GM18867 (cell line): ENCODE measurements at regions not wholly inside any gene's neighbourhood (a gene's known extent, or its start where the extent isn't known, plus 50 kb on each side); places are given as distances from the start of the nearest gene placed in this dataset.
"Not testable (repeated sequence)": the region's sequence is repeated elsewhere in the genome, so short reads cannot be mapped to it uniquely, and the experiment has no call there.

Experiments used
- ATAC-seq: cut with Tn5 transposase; IDR thresholded peaks from one replicate; pipeline ENCODE4 v1.9.1; 2021; ENCODE audit warnings: mild to moderate bottlenecking, moderate library complexity; ENCODE audit not compliant: unreplicated experiment

DNA sequence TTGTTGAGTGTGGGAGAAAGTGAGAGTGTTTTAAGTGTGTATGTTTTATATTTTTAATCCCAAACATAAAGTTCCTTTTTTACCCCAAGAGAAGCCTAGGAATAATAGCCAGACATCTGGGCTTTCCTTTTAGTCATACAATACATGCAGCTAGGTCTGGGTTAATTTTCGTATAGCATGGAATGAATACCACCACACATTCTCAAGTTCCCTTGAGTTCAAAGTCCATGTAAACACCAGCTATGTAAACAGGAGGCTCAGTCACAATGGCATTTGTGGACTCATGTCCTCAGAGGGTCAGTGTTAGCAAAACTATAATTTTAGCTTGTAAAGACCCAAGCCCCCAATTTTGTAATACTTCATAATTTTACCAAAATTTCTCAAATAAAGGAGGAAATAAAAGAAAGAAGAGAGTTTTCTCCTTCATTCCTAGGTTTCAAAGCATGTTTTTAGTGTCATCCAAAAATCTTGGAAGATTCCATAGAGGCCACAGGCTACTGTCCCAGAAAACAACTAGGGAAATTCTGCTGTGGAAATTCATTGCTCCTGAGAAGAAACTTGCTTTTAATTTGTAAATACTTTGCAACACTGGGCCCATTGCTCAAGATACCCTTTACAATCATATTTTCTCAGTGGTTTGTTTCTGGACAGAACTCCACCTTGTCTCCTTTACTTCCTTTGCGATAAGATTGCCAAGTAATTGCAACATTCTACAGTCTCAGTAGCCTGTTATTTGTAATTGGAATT lies 671.2 kb downstream of the COL12A1 start:
- ATAC-seq = no peak

DNA sequence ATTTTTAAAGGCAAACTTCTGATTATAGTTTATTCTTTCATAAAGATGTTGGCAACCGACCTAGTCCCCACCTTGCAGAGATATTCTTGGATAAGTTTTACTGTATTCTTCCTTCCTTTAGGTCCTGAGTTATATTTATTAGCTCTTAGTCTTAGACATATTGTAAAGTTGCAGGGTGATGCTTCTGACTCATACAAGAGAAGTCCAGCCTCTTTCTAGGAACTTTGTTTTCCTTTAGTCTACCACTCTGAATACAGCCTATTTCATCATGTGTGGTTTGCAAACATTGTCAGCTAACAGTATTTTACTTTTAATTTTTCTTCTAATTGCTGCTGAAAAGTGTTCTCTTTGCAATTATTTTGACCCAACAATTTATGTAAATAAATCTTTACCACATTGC lies 686.7 kb downstream of the COL12A1 start:
- ATAC-seq = no peak

DNA sequence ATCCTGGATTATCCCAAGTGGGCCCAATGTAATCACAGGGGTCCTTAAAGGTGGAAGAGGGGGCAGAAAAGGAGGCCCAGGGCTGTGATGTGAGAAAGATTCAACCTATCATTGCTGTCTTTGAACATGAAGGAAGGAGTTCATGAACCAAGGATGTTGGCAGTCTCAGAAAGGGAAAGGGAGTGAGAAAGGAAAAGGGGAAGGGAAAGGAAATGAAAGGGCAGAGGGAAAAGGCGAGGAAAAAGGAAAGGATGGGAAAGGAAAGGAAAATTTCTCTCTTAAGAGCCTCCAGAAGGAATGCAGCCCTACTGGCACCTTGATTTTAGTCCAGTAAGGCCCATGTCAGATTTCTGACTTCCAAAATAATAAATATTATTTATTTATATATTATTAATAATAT lies 687.8 kb downstream of the COL12A1 start:
- ATAC-seq = no peak

DNA sequence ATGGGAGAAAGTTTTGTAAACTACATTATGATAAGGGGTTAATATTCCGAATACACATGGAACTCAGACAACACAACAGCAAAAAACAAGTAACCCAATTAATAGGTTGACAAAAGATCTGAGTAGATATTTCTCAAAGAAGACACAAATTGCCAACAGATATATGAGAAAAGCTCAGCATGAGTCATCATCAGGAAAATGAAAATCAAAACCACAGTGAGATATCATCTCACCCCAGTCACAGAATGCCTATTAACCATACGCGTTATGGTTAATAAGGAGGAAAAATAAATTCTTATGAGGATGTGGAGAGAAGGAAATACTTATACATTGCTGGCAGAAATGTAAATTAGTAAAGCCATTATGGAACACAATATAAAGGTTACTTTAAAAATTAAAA lies 695.0 kb downstream of the COL12A1 start:
- no peak for ATAC-seq

DNA sequence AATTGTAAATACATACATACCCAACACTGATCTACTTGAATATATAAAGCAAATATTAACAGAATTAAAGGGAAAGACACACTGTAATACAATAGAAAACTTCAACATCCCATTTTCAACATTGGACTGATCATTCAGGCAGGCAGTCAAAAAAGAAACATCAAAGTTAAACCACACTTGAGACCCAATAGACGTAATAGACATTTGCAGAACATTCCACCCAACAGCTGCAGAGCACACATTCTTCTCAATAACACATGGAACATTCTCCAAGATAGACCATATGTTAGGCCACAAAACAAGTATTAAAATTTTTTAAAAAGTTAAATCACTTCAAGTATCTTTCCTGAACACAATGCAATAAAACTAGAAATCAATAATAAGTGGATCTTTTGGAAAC lies 698.2 kb downstream of the COL12A1 start:
- no peak for ATAC-seq

DNA sequence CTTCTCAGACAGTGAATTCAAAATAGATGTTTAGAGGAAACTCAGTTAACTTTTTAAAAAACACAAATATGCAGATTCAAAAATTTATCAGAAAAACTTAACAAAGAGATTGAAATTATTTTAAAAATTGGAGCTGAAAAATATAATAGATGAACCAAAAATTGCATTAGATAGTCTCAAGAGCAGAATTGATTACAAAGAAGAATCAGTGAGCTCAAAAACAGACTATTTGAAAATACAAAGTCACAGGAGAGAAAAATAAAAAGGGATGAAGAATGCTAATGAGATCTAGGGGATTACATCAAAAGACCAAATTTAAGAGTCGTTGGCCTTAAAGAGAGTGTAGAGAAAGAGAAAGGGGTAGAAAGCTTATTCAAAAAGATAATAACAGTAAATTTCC lies 700.5 kb downstream of the COL12A1 start:
- ATAC-seq = no peak

DNA sequence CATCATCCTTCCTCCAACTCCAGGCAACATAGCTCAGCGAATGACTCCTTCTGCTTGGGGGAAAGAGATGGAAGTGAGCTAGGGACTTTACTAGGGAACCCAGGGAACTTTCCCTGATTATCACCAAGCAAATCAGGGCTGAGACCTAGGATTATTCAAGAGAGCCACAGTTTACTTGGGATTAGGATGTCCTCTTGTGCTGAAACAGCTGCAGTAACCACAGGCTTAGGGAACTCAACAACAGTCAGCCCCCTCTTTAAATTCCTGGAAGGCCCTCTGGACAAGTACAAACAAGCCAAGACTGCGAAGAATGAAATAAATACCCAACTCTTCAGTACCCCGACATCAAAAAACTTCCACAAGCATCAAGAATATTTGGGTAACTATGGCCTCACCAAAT lies 700.9 kb downstream of the COL12A1 start:
- no peak for ATAC-seq

DNA sequence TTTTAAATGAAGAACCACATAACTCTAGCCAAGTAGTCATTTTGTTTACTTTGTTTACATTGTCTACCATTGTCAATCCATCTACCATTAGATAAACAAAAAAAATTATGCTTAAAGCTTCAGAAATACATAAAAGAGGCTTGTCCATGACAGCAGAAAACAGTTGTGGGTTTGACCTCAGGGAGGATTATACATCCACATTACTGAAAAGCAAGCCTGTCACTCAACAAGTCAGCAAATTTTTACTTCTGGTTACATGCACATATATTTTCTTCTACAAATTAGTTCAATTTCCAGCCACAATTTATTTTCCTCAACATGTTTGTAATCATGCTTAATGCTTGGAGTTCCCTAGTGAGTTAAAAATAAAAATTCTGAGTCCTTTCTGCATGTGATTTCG lies 713.3 kb downstream of the COL12A1 start:
- no peak for ATAC-seq

DNA sequence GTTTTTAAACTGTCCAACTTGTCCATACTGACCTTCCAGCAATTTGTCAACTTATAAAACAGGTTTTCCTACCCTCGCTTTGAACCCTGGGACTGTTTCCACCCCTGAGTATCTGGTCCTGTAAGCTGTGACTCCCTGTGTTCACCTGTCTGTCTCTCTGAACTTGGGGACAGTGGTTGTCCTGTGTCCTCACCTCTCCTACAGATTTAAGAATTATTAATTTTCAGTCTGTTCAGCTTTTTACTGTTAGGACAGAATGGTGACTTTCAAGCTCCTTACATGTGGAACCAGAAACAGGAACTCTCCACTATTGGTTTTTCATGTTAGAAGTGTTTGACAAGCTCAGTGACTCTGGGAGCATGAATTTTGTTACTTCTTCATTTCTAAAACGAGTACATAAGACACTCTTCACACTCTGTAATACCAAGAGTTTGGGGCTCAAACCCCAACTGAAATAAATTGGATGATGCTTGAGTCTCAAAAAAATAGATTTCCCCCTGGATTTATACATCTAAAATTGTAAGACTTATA lies 713.9 kb downstream of the COL12A1 start:
- peak; percentile 80 for ATAC-seq

DNA sequence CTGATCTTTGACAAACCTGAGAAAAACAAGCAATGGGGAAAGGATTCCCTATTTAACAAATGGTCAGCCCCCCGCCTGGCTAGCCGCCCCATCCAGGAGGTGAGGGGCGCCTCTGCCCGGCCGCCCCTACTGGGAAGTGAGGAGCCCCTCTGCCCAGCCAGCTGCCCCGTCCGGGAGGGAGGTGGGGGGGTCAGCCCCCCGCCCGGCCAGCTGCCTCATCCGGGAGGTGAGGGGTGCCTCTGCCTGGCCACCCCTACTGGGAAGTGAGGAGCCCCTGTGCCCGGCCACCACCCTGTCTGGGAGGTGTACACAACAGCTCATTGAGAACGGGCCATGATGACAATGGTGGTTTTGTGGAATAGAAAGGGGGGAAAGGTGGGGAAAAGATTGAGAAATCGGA lies 717.1 kb downstream of the COL12A1 start:
- ATAC-seq = not testable (repeated sequence)

DNA sequence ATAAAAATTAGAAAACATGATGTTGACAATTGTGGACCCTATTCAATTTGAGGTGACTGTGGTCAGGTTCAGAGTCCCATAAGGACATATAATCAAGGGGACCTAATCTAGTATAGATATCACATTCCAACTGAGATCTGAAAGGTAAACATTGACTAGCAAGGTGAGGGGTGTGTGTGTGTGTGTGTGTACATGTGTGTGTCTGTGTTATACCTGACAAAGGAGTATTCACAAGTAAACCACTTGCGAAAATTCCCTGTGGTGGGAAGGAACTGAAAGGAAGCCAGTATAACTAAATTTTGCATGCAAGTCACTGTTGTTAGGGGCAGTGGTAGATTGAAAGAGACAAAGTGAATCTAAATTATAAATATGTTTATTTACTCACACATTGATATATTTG lies 723.7 kb downstream of the COL12A1 start:
- ATAC-seq = no peak

DNA sequence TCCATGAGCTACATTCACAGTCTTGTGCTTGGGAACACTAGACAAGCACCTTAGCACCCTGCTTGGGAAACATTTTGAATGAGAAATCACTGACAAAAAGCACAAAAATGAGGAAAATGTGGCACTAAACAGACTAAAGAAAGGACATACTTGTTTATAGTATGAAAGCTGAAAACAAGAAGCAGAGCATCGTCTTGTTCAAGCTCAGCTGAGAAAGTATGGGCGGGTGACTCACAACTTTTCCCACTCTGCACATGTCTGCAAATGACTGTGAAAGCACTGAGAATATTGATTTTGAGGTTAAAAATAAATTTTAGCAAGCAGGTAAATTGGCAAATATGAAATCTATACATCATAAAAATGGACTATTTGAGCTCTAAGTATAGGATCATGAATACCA lies 725.3 kb downstream of the COL12A1 start:
- ATAC-seq = no peak

DNA sequence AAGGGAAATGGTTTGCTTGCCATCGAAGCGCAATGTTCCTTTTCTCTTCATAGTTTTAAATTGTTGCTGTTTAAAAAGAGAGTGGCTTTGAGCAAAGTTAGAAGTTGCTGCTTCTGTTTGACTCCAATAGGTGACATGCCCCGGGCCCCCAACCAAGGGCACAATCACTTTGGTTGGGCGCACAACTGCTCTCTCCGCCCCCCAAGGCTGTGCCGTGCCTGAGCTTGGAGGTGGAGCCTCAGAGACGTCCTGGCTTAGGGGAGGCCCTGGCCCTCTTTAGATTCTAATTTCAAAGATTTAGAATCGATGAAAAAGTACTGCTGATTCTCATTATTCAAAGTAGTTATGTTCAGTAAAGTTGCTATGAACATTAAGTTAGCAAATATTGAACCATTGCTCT lies 725.9 kb downstream of the COL12A1 start:
- ATAC-seq = no peak

DNA sequence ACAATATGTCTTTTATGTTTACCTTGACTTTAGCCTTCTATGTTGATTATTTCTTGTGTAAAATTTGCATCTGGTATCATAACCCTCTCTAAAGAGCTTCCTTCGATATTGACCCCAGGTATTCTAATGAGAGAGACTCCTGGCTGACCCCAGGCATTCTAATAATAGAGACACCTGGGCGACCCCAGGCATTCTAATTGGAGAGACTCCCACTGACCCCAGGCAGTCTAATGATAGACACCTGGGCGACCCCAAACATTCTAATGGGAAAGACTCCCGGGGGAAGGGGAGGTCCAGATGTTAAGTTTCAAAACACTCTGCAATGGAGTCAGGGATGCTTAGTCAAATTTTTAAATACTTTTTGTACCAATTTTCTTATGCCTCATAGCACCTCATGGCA lies 726.4 kb downstream of the COL12A1 start:
- ATAC-seq = no peak

DNA sequence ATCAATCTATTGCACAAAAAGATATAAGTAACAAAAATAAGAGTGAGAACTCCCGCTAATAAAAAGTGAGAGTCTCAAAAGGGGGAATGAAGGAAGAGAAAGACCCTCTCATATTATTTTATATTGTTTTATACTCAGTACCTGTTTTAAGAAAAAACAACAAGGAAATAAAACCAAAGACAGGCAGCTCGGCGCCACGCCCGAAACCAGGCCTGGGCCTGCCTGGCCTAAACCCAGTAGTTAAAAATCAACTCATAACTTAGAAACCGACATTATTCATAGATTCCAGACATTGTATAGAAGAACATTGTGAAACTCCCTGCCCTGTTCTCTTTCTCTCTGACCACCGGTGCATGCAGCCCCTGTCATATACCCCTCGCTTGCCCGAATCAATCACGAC lies 731.8 kb downstream of the COL12A1 start:
- not testable (repeated sequence) for ATAC-seq

DNA sequence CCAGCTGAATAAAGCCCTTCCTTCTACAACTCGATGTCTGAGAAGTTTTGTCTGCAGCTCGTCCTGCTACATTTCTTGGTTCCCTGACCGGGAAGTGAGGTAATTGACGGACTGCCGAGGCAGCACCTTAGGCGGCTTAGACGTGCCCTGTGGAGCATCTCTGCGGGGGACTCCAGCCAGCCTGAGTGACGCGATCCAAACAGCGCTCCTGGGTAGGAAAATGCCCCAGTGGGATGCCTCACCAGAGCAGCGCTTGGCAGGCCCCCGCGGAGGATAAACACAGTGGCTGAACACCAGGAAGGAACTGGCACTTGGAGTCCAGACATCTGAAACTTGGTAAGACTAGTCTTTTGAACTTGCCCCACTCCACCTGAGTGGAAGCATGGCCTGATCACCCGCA lies 737.3 kb downstream of the COL12A1 start:
- ATAC-seq = not testable (repeated sequence)

DNA sequence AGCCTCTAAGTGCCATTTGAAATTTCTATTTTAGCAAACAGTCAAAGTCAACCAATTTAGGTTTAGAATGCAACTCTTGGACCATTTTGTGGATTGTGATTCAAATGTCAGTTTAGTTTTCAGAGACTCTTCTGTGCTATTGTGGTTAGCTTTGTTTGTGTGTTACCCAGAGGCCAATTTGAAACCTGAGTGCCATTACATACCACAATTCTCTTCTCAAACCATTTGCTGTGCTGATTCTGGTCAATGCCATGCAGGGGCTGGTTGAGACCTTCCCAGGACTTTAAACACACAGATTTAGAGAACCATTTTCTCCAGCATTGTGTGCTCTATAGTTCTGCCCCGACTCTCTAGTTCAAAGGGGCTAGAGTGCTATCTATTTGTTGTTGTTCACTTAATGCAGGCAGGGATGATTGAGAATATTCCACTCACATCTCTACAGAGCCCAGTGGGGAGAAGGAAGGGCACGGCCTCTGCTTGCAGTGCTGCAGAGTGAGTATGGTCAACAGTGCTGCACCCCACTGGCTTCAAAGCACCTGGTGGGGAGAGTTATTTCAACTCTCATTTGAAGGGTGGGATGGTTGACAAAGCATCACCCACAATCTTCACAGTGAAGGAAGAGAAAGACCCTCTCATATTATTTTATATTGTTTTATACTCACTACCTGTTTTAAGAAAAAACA lies 738.2 kb downstream of the COL12A1 start:
- ATAC-seq = peak; percentile 45

DNA sequence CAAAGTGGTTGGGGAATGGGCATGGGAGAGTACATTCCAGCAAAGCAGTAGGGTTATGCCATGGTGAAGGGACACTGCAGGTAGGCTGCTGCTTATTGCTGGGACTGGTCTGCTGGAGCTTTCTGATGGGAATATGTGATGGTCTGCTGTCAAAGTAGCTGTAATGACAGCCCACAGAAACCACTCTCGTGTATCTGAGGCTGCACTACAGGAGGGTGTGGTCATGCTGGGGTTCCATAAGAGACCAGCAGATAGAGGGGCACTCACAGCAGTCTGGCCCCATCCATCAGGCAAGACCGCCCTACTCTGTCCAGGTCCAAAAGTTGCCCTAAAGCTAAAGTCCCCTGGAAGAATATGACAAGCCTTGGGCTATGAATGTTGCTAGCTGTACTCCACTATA lies 739.3 kb downstream of the COL12A1 start:
- ATAC-seq = no peak

DNA sequence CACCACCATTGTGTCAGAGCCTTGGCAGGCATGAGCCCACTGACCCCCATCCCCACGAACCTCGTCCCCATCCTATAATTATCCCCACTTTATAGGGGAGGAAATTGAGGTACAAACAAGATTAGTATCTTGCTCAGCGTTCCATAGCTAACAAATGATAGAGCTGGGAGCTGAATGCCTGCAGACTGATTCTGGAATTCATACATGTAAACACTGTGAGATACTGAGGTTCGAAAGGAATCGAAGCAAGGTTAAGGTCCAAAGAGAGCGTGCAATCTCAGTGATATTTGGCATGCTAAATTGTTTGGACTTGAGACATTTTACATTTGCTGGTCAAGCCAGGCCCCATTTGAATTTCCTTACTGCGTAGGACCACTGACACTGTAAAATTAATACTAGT lies 746.6 kb downstream of the COL12A1 start:
- ATAC-seq = no peak

DNA sequence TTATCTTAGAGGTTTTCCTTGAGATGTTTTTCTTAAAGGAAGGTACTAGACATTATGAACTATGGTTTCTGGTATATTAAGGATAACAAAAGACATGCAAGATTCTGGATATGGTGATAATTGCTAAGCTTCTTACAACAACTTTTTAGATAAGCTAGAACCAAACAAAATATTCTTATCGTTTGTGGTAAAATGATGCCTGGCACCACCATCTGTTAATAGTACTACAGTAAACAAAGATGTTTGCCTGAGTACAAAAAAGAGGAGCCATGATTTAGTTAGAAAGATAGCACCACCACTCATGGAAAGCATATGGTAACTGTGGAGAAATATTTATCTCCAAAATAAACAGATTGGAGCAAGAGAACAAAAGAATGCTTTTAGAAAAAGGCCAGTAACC lies 747.3 kb downstream of the COL12A1 start:
- ATAC-seq = no peak

DNA sequence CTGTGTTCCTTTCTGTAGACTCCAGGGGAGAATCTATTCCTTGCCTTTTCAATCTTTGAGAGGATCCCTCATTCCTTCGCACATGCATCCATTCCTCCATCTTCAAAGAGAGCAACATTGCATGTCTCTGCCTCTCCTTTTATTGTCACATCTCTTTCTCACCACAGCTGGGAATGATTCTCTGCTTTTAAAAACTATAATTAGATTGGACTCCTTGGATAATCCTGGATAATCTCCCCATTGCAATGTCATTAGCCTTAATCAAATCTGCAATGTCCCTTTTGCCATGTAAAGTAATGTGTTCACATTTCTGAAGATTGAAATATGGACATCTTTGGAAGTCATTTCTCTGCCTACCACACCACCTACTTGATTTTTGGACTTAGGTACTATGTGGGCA lies 750.1 kb downstream of the COL12A1 start:
- no peak for ATAC-seq

DNA sequence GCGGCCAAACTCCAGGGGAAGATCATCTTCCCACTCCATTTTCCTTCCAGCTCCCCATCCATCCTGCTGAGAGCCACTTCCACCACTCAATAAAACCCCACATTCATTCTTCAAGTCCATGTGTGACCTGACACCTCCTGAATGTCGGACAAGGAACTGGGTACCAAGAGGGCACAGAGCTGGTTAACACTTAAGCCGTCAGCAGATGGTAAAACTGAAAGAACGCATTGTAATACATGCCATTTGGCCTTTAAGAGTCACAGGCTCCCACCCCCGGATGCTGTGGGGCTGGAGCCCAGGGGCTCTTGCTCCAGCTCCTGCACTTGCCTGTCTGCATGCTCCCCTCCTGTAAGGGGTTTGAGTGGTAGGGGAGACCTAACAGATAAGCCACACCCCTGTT lies 753.9 kb downstream of the COL12A1 start:
- peak; percentile 67 for ATAC-seq
